Calu3 (cell line): ENCODE measurements at regions not wholly inside any gene's neighbourhood (a gene's known extent, or its start where the extent isn't known, plus 50 kb on each side); places are given as distances from the start of the nearest gene placed in this dataset.

Experiments used
- BruUV-seq: library from RNA; stranded (reverse); fragments of 400-500 nt; replicated peaks from 2 replicates; lab custom pipeline; 2021; lab: Mats Ljungman, UMichigan
- CTCF ChIA-PET: fragments of 300-600 bp; sonication (Branson Sonifier 250); formaldehyde crosslinking; loops from one replicate; lab custom pipeline; 2022; ENCODE audit warnings: antibody characterized with exemption; lab: Charles Lee
- DNase-seq: peaks from one replicate; pipeline ENCODE4 v3.0.0; 2022
- H3K27ac Mint-ChIP-seq: one replicate; pipeline ENCODE4 v1.8.0; 2022; ENCODE audit warnings: mixed read lengths; ENCODE audit not compliant: unreplicated experiment
- H3K27me3 Mint-ChIP-seq: one replicate; pipeline ENCODE4 v1.8.0; 2022; ENCODE audit warnings: mixed read lengths; ENCODE audit not compliant: unreplicated experiment
- H3K36me3 Mint-ChIP-seq: one replicate; pipeline ENCODE4 v1.8.0; 2022; ENCODE audit warnings: mild to moderate bottlenecking, moderate library complexity, mixed read lengths; ENCODE audit not compliant: insufficient read depth, unreplicated experiment
- H3K4me1 Mint-ChIP-seq: one replicate; pipeline ENCODE4 v1.8.0; 2022; ENCODE audit warnings: mild to moderate bottlenecking, low read depth, mixed read lengths; ENCODE audit not compliant: unreplicated experiment
- H3K4me3 Mint-ChIP-seq: one replicate; pipeline ENCODE4 v1.8.0; 2022; ENCODE audit warnings: mild to moderate bottlenecking, low read depth, moderate library complexity, mixed read lengths; ENCODE audit not compliant: unreplicated experiment
- H3K9me3 Mint-ChIP-seq: one replicate; pipeline ENCODE4 v1.8.0; 2022; ENCODE audit warnings: low read depth, mixed read lengths; ENCODE audit not compliant: unreplicated experiment
- CTCF ChIP-seq: fragments of 200-600 bp; IDR thresholded peaks from one replicate; pipeline ENCODE4 v1.8.0; 2022; ENCODE audit warnings: antibody characterized with exemption; ENCODE audit not compliant: unreplicated experiment
- intact Hi-C: fragments of 100-400 bp; cut with micrococcal nuclease; formaldehyde crosslinking; loops from one replicate; pipeline ENCODE4 v1.10.0; 2022; ENCODE audit not compliant: unreplicated experiment

GRCh38 chr6:22970004-22970403 lies 400.6 kb downstream of the HDGFL1 start:
- DNase-seq, result no peak
- peaks cover 4% of the 10 kb centered on the region for H3K9me3 Mint-ChIP-seq

DNA sequence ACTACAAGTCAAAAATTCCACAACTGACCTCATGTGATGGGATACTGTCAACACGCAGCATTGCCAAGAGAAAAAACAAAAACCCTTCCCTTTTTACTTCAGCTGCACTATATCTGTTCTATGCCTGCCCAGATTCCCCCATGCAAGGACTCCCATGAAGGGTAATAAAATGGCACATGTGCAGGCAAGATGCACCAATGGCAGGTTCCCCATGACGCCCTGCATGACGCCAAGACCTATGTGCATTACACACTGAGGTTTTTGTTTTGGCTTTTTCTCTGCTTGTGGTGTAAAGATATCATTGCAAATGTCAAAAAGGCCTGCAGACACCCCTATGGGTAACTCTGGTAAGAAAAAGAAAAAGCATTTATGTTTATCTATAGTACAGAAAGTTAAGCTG lies 403.4 kb downstream of the HDGFL1 start:
- intact Hi-C loops, result loop anchor here (2.0 kb wide), 1 partner anchor 78 kb away; no protein-coding TSS in a partner anchor
- no TSS peak for BruUV-seq
- DNase-seq, result no peak
- CTCF ChIA-PET, result no interaction called here
- TF ChIP-seq CTCF, result no peak
- Mint-ChIP-seq H3K9me3 (peaks cover 4% of the 10 kb centered on the region), H3K4me3 (no peak overlapping the region), H3K36me3 (no peaks in the 10 kb centered on the region), H3K27ac (no peak overlapping the region), H3K4me1 (no peaks in the 10 kb centered on the region), H3K27me3 (no peaks in the 10 kb centered on the region)

More at GRCh38 chr6:22970004-22970403, 400.6 kb downstream of the HDGFL1 start:
- no TSS peak for BruUV-seq
- Mint-ChIP-seq H3K4me1 (no peaks in the 10 kb centered on the region), H3K36me3 (no peaks in the 10 kb centered on the region), H3K27ac (no peak overlapping the region), H3K27me3 (no peaks in the 10 kb centered on the region), H3K4me3 (no peak overlapping the region)
- CTCF ChIA-PET, result interaction anchor here (0.6 kb wide), 1 partner anchor 1381 kb away, joined by 4 read pairs; no protein-coding TSS in a partner anchor
- no peak for TF ChIP-seq CTCF
- intact Hi-C loops, result no loop called here

DNA sequence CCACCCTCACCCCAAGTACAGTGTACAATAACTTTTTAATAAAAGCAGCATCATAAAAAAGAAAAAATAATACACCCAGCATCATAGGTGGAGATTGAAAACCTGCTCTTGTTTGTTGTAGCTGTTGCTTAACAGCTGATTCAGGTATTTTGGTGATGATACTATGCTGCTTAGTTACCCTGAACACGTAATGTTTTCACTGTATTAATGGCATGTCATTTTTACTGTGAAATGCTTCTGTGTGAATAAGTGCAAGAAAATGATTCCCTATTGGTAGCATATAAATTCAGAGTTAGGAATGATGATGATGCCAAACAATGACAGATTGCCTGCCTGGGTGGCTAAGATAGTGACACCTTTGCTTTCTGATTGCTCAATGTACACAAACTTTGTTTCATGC lies 405.7 kb downstream of the HDGFL1 start:
- no peak overlapping the region for H3K27ac Mint-ChIP-seq
- no peaks in the 10 kb centered on the region for H3K27me3 Mint-ChIP-seq
- intact Hi-C loops, result no loop called here
- peaks cover 3% of the 10 kb centered on the region for H3K9me3 Mint-ChIP-seq
- CTCF ChIA-PET, result no interaction called here
- no peak overlapping the region for H3K4me3 Mint-ChIP-seq
- H3K36me3 Mint-ChIP-seq, result no peaks in the 10 kb centered on the region
- BruUV-seq, result no TSS peak
- H3K4me1 Mint-ChIP-seq, result no peaks in the 10 kb centered on the region
- TF ChIP-seq CTCF, result no peak
- DNase-seq, result no peak

DNA sequence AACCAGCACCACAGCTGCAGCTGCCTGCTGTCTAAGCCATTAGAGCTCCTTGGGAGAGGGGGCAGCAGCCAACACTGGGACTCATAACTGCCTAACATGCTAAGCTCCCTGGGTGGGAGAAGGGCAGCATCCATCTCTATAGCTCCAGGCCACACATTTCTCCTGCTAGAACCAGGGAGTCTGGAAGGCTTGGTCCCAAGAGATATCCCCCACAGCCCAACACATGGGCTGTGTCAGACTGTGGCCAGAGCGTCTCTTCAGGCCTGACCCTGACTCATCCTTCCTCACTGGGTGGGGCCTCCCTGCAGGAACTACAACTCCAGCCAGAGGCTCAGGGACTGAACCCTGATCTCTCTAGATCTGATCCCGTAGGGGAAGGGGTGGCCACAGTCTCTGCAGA lies 411.1 kb downstream of the HDGFL1 start:
- Mint-ChIP-seq H3K27ac (no peak overlapping the region), H3K4me3 (no peak overlapping the region), H3K9me3 (peaks cover 13% of the 10 kb centered on the region), H3K36me3 (no peaks in the 10 kb centered on the region), H3K4me1 (no peaks in the 10 kb centered on the region), H3K27me3 (no peaks in the 10 kb centered on the region)
- intact Hi-C loops, result no loop called here
- TF ChIP-seq CTCF, result no peak
- CTCF ChIA-PET, result no interaction called here
- no peak for DNase-seq
- BruUV-seq, result no TSS peak
